ENCODE measurements at regions not wholly inside any gene's neighbourhood (a gene's known extent, or its start where the extent isn't known, plus 50 kb on each side); places are given as distances from the start of the nearest gene placed in this dataset.
"Not testable (repeated sequence)": the region's sequence is repeated elsewhere in the genome, so short reads cannot be mapped to it uniquely, and the experiment has no call there.

DNA sequence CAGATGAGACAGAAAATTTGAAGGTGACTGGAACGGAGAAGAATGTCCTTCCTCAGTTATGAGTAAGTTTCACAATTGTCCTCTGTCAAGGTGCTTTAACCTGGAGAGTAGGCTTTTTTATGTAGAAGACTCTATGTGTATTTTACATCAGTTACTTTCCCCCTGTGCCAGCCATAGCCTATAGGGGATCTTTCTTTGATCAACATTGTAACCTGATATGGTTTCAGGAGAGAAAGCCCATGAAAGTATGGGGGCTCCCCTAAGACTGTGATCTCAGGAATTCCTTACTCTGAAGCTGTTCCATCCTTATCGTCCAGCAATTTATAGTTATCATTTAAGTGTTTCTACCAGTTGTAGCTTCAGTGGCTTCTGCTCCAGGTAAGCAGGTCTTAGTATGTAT is 1076.3 kb upstream of the EPHA6 start (continued):
- no peak for TF ChIP-seq ZKSCAN1 (IDR thresholded peaks at IDR 0.05; ENCODE audit: low read depth, low read length)

- H3K9me1 ChIP-seq (ENCODE audit: control insufficient read depth, insufficient read depth, low read length); H2AFZ ChIP-seq (ENCODE audit: low read depth, low read length); H3K9me3 ChIP-seq (replicated peaks; ENCODE audit: control insufficient read depth, insufficient read depth, low read depth, low read length); CTCF ChIA-PET (ENCODE audit: low intra/inter-chr PET ratio); H3K9ac ChIP-seq (ENCODE audit: insufficient read depth in 1 of 2, low read depth in 2 of 2, low read length in 2 of 2); H3K4me2 ChIP-seq (ENCODE audit: insufficient read depth, low read length); POLR2A ChIA-PET; ATAC-seq; intact Hi-C loops (cut with micrococcal nuclease); H3K36me3 ChIP-seq (ENCODE audit: control insufficient read depth, insufficient read depth, low read length); H3K4me3 ChIP-seq; FAIRE-seq; H3K27me3 ChIP-seq (ENCODE audit: control insufficient read depth in 2 of 2, insufficient read depth in 2 of 2, low read length in 2 of 2); H3K4me1 ChIP-seq (replicated peaks in 1 of 2; ENCODE audit: control insufficient read depth in 2 of 2, insufficient read depth in 2 of 2, low read length in 2 of 2); H3K27ac ChIP-seq (ENCODE audit: extremely low read depth, low read depth, low read length); DNase-seq (ENCODE audit: extremely low read depth in 1 of 4, low spot score in 3 of 4); BruUV-seq (replicated peaks); H4K20me1 ChIP-seq (replicated peaks; ENCODE audit: control insufficient read depth, insufficient read depth, low read length); H3K79me2 ChIP-seq (ENCODE audit: control insufficient read depth, insufficient read depth, low read length); in situ Hi-C loops (cut with MboI): not testable (repeated sequence)
- WGBS (ENCODE audit: insufficient coverage, low coverage, missing lambda C conversion rate), result no CpG with 5 or more reads among the region's 27 CpGs
These were observed 1069.5 kb upstream of the EPHA6 start for GRCh38 chr3:95744896-95745295.

DNA sequence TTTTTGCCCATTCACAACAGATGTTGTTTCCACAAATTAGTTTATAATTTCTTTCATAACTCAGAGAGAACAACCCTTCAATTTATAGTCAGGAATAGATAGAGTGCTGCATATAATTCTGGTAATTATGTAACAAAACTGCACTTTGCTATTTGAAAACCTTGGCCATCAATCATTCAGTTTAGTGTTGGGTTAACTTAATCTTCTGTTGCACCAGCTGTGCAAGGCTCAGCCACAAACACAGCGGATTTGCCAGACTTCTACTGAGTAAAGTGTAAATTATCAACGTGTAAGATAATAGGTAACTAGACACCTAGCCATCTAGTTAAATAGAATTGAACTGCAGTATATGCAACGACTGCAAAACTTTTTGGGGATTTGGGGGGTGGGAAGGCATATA is 1064.3 kb upstream of the EPHA6 start:
- H3K9me1 ChIP-seq (ENCODE audit: control insufficient read depth, insufficient read depth, low read length), result no peaks in the 10 kb centered on the region
- no peaks in the 10 kb centered on the region for H3K79me2 ChIP-seq (ENCODE audit: control insufficient read depth, insufficient read depth, low read length)
- H4K20me1 ChIP-seq (replicated peaks; ENCODE audit: control insufficient read depth, insufficient read depth, low read length), result no peaks in the 10 kb centered on the region
- FAIRE-seq (no peak), DNase-seq (ENCODE audit: extremely low read depth in 1 of 4, low spot score in 3 of 4) (no peak), ATAC-seq (no peak)
- H3K4me1 ChIP-seq (replicated peaks in 1 of 2; ENCODE audit: control insufficient read depth in 2 of 2, insufficient read depth in 2 of 2, low read length in 2 of 2), result no peaks in the 10 kb centered on the region
- no peaks in the 10 kb centered on the region for H3K36me3 ChIP-seq (ENCODE audit: control insufficient read depth, insufficient read depth, low read length)
- ChIA-PET CTCF (ENCODE audit: low intra/inter-chr PET ratio) (no interaction called here), POLR2A (no interaction called here)
- intact Hi-C loops (cut with micrococcal nuclease), result no loop called here
- no peak overlapping the region for H3K9ac ChIP-seq (ENCODE audit: insufficient read depth in 1 of 2, low read depth in 2 of 2, low read length in 2 of 2)
- in situ Hi-C loops (cut with MboI), result no loop called here
- no peak overlapping the region for H2AFZ ChIP-seq (ENCODE audit: low read depth, low read length)
- no peak overlapping the region for H3K4me2 ChIP-seq (ENCODE audit: insufficient read depth, low read length)
- H3K9me3 ChIP-seq (replicated peaks; ENCODE audit: control insufficient read depth, insufficient read depth, low read depth, low read length), result no peaks in the 10 kb centered on the region
- no TSS peak for BruUV-seq (replicated peaks)
- no peak overlapping the region for H3K27ac ChIP-seq (ENCODE audit: extremely low read depth, low read depth, low read length)
- no peaks in the 10 kb centered on the region for H3K27me3 ChIP-seq (ENCODE audit: control insufficient read depth in 2 of 2, insufficient read depth in 2 of 2, low read length in 2 of 2)
- H3K4me3 ChIP-seq, result no peak overlapping the region
- 0% methylated on average over 3 of the region's 3 CpGs for WGBS (ENCODE audit: insufficient coverage, low coverage, missing lambda C conversion rate)
- TF ChIP-seq, protein P1, sequence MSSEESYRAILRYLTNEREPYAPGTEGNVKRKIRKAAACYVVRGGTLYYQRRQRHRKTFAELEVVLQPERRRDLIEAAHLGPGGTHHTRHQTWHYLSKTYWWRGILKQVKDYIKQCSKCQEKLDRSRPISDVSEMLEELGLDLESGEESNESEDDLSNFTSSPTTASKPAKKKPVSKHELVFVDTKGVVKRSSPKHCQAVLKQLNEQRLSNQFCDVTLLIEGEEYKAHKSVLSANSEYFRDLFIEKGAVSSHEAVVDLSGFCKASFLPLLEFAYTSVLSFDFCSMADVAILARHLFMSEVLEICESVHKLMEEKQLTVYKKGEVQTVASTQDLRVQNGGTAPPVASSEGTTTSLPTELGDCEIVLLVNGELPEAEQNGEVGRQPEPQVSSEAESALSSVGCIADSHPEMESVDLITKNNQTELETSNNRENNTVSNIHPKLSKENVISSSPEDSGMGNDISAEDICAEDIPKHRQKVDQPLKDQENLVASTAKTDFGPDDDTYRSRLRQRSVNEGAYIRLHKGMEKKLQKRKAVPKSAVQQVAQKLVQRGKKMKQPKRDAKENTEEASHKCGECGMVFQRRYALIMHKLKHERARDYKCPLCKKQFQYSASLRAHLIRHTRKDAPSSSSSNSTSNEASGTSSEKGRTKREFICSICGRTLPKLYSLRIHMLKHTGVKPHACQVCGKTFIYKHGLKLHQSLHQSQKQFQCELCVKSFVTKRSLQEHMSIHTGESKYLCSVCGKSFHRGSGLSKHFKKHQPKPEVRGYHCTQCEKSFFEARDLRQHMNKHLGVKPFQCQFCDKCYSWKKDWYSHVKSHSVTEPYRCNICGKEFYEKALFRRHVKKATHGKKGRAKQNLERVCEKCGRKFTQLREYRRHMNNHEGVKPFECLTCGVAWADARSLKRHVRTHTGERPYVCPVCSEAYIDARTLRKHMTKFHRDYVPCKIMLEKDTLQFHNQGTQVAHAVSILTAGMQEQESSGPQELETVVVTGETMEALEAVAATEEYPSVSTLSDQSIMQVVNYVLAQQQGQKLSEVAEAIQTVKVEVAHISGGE (CRISPR knock-in tag; IDR thresholded peaks at IDR 0.05), result no peak
- no peak for TF ChIP-seq KHSRP (IDR thresholded peaks at IDR 0.05)
- TF ChIP-seq NR1H2 (CRISPR knock-in tag; IDR thresholded peaks at IDR 0.05), result no peak
- no peak for TF ChIP-seq TCFL5 (CRISPR knock-in tag; conservative IDR thresholded peaks at IDR 0.05)
- TF ChIP-seq, protein P2, sequence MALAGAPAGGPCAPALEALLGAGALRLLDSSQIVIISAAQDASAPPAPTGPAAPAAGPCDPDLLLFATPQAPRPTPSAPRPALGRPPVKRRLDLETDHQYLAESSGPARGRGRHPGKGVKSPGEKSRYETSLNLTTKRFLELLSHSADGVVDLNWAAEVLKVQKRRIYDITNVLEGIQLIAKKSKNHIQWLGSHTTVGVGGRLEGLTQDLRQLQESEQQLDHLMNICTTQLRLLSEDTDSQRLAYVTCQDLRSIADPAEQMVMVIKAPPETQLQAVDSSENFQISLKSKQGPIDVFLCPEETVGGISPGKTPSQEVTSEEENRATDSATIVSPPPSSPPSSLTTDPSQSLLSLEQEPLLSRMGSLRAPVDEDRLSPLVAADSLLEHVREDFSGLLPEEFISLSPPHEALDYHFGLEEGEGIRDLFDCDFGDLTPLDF (CRISPR knock-in tag; IDR thresholded peaks at IDR 0.05), result no peak
- no peak for TF ChIP-seq XRCC5 (IDR thresholded peaks at IDR 0.05; ENCODE audit: low read depth, low read length)

All from K562 (cell line).